ENCODE measurements at regions not wholly inside any gene's neighbourhood (a gene's known extent, or its start where the extent isn't known, plus 50 kb on each side); places are given as distances from the start of the nearest gene placed in this dataset.
A peak's percentile ranks its signal among the peaks of the same experiment; 100 is the strongest.
"Not testable (repeated sequence)": the region's sequence is repeated elsewhere in the genome, so short reads cannot be mapped to it uniquely, and the experiment has no call there.

DNA sequence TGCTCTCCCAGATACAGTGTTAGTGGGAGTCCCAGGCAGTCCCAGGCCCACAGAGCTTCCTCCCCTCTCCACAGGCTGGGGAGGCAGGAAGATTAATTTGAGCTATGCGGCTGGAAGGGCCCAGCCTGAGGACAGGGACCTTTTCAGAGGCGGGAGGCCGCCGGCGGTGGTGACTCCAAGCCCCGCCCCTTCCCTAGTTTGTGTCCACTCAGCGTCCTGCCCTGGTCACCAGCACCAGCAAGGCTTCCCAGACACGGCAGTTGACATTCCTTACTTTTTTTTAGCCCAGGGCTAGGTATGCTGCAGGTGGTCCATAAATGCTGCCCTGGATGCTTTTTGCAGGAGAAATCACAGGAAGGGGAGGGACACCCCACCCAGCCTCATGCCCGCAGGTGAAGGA is 67.7 kb upstream of the LRPAP1 start:
- Mint-ChIP-seq H3K4me1 (no peaks in the 10 kb centered on the region), H3K4me3 (no peak overlapping the region), H3K9me3 (no peaks in the 10 kb centered on the region), H3K27ac (no peak overlapping the region), H3K36me3 (no peaks in the 10 kb centered on the region)
- DNase-seq (ENCODE audit: low spot score in 2 of 2) (no peak), ATAC-seq (no peak)

- Mint-ChIP-seq H3K36me3 (no peaks in the 10 kb centered on the region), H3K4me1 (peaks cover 2% of the 10 kb centered on the region), H3K4me3 (no peak overlapping the region), H3K9me3 (no peaks in the 10 kb centered on the region), H3K27ac (no peak overlapping the region)
- DNase-seq (ENCODE audit: low spot score in 2 of 2) (no peak), ATAC-seq (no peak)
Measured at GRCh38 chr4:3598695-3599227, 66.5 kb upstream of the LRPAP1 start.

DNA sequence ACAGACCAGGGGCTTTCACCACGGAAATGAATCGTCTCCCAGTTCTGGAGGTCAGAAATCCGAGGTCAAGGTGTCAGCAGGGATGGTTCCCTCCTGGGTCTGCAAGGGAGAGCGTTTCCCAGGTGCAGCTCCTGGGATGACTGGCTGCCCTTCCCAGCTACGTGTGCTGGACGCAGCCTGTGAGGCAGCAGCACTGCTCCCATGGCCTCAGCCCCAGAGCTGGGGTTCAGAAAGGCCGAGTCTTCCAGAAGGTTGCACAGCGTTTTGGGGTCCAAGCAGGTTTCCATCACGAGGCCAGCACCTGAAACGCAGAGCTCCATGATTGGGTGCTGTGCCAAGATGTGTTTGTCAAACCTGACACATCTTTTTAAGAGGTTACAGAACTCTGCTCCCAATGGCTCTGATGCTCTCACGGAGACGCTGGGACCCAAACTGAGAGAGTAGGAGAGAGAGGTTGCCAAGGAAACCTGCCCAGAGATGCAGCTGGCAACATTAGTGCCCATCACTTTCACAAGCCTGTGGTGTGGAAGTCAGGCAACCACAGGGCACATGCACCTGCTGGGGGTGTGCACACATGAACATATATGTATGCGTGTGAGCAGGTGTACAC is 65.8 kb upstream of the LRPAP1 start:
- ATAC-seq, H3K9me3 Mint-ChIP-seq, H3K36me3 Mint-ChIP-seq: not testable (repeated sequence)

GRCh38 chr4:3596957-3597733 is 64.9 kb upstream of the LRPAP1 start:
- not testable (repeated sequence) for H3K4me1 Mint-ChIP-seq; H3K27ac Mint-ChIP-seq; ATAC-seq; H3K36me3 Mint-ChIP-seq; H3K4me3 Mint-ChIP-seq; H3K9me3 Mint-ChIP-seq; DNase-seq (ENCODE audit: low spot score in 2 of 2)

More for the DNA sequence above, 65.8 kb upstream of the LRPAP1 start:
- not testable (repeated sequence) for H3K4me3 Mint-ChIP-seq; H3K4me1 Mint-ChIP-seq; H3K27ac Mint-ChIP-seq; DNase-seq (ENCODE audit: low spot score in 2 of 2)

- H3K4me1 Mint-ChIP-seq; H3K36me3 Mint-ChIP-seq; ATAC-seq; H3K9me3 Mint-ChIP-seq; H3K27ac Mint-ChIP-seq; H3K4me3 Mint-ChIP-seq; DNase-seq (ENCODE audit: low spot score in 2 of 2): not testable (repeated sequence)
Measured at GRCh38 chr4:3595627-3596291, 63.5 kb upstream of the LRPAP1 start.

GRCh38 chr4:3594751-3595150 is 62.5 kb upstream of the LRPAP1 start:
- H3K36me3 Mint-ChIP-seq; H3K9me3 Mint-ChIP-seq; H3K4me1 Mint-ChIP-seq; H3K4me3 Mint-ChIP-seq; DNase-seq (ENCODE audit: low spot score in 2 of 2); ATAC-seq; H3K27ac Mint-ChIP-seq: not testable (repeated sequence)

- not testable (repeated sequence) for H3K9me3 Mint-ChIP-seq, ATAC-seq
- peaks cover 11% of the 10 kb centered on the region for H3K4me1 Mint-ChIP-seq
Measured at GRCh38 chr4:3589946-3590924, 58.0 kb upstream of the LRPAP1 start.

GRCh38 chr4:3589379-3589778 is 57.2 kb upstream of the LRPAP1 start:
- H3K4me3 Mint-ChIP-seq; DNase-seq (ENCODE audit: low spot score in 2 of 2); H3K9me3 Mint-ChIP-seq; H3K27ac Mint-ChIP-seq; H3K36me3 Mint-ChIP-seq: not testable (repeated sequence)
- peak; percentile 19 for ATAC-seq
- peaks cover 11% of the 10 kb centered on the region for H3K4me1 Mint-ChIP-seq

More at GRCh38 chr4:3589946-3590924, 58.0 kb upstream of the LRPAP1 start:
- not testable (repeated sequence) for H3K27ac Mint-ChIP-seq; DNase-seq (ENCODE audit: low spot score in 2 of 2); H3K36me3 Mint-ChIP-seq; H3K4me3 Mint-ChIP-seq

- not testable (repeated sequence) for H3K9me3 Mint-ChIP-seq; H3K4me3 Mint-ChIP-seq; H3K27ac Mint-ChIP-seq; DNase-seq (ENCODE audit: low spot score in 2 of 2); H3K4me1 Mint-ChIP-seq; H3K36me3 Mint-ChIP-seq
- ATAC-seq: peak; percentile 8
Measured at GRCh38 chr4:3588517-3589194, 56.4 kb upstream of the LRPAP1 start.

DNA sequence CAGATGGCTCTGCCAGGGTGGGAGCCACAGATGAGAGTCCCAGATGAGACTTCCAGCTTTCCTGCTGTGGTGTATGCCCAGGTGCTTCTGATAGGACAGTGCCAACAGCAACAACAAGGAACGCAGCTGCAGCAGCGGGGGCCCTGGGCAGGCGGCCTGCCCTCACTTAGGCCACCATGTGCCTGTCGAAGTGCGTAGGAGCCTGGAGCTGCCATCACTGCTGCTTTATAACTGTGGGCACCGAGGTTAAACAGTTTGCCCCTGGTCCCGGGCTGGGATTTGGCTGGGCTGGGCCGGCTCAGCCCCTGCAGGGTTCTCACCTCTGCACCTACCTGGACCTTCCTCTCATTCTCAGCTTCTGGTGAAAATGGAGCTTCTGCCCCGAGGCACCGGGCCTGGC is 54.4 kb upstream of the LRPAP1 start:
- not testable (repeated sequence) for H3K36me3 Mint-ChIP-seq; H3K4me1 Mint-ChIP-seq; ATAC-seq; DNase-seq (ENCODE audit: low spot score in 2 of 2); H3K27ac Mint-ChIP-seq; H3K9me3 Mint-ChIP-seq; H3K4me3 Mint-ChIP-seq

DNA sequence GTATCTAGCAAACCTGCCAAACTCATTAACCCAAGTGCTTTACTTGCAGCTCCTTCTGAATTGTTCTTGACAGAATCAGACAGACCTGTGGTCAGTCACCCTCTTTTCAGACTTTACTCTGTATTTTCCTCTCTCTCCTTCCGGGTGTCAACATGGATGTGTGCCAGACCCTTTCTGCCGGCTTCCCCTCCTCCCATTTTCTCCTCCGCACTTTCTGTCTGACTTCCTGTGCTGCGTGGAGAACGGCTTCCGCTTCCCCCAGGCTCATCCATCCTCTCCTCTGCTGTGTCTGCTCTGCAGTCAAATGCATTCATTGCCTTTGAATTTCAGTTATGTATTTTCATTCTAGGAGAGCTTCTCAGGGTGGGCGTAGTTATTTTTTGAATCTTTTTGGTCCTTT is 53.3 kb upstream of the LRPAP1 start:
- not testable (repeated sequence) for H3K36me3 Mint-ChIP-seq; DNase-seq (ENCODE audit: low spot score in 2 of 2); H3K9me3 Mint-ChIP-seq; H3K4me3 Mint-ChIP-seq; ATAC-seq; H3K27ac Mint-ChIP-seq; H3K4me1 Mint-ChIP-seq

GRCh38 chr4:3582091-3582475 is 49.9 kb upstream of the LRPAP1 start:
- no peak overlapping the region for H3K27ac Mint-ChIP-seq
- peaks cover 5% of the 10 kb centered on the region for H3K4me1 Mint-ChIP-seq
- ATAC-seq (no peak), DNase-seq (ENCODE audit: low spot score in 2 of 2) (no peak)
- H3K4me3 Mint-ChIP-seq: no peak overlapping the region
- H3K36me3 Mint-ChIP-seq: no peaks in the 10 kb centered on the region
- H3K9me3 Mint-ChIP-seq: no peaks in the 10 kb centered on the region

Data from stimulated activated effector memory CD8-positive, alpha-beta T cell treated with anti-CD3 and anti-CD28 coated beads, Interleukin-12 subunit alpha, Interleukin-12 subunit beta, amount 100 ng/mL, for 72 hours (primary cell).